RWPE2 (cell line): ENCODE measurements at regions not wholly inside any gene's neighbourhood (a gene's known extent, or its start where the extent isn't known, plus 50 kb on each side); places are given as distances from the start of the nearest gene placed in this dataset.

Experiments used
- ATAC-seq: fragments of 200-7000 bp; cut with Tn5 transposase; 3 replicates; pipeline ENCODE4 v1.9.1; 2021; ENCODE audit warnings: low read depth
- DNase-seq: peaks from one replicate; pipeline ENCODE4 v3.0.0-alpha.2; 2020; ENCODE audit warnings: low spot score
- H3K27ac ChIP-seq: fragments of 450-650 bp; 2 replicates; pipeline ENCODE4 v1.5.1; 2017; ENCODE audit warnings: mild to moderate bottlenecking; ENCODE audit not compliant: poor library complexity, severe bottlenecking
- H3K27me3 ChIP-seq: fragments of 250-450 bp; sonication (Bioruptor Pico); 2 replicates; pipeline ENCODE4 v1.5.1; 2021; ENCODE audit warnings: mild to moderate bottlenecking, moderate library complexity; ENCODE audit not compliant: insufficient read depth, poor library complexity, severe bottlenecking
- H3K36me3 ChIP-seq: fragments of 250-450 bp; sonication (Bioruptor Pico); 2 replicates; pipeline ENCODE4 v1.5.1; 2020; ENCODE audit warnings: low read depth, mild to moderate bottlenecking, moderate library complexity
- H3K4me1 ChIP-seq: fragments of 250-450 bp; sonication (Bioruptor Pico); 2 replicates; pipeline ENCODE4 v1.5.1; 2021; ENCODE audit warnings: mild to moderate bottlenecking, moderate library complexity; ENCODE audit not compliant: insufficient read depth, poor library complexity, severe bottlenecking
- H3K4me3 ChIP-seq: fragments of 250-450 bp; sonication (Bioruptor Pico); 2 replicates; pipeline ENCODE4 v1.5.1; 2021; ENCODE audit warnings: mild to moderate bottlenecking, moderate library complexity; ENCODE audit not compliant: severe bottlenecking
- H3K9me3 ChIP-seq: fragments of 250-450 bp; sonication (Bioruptor Pico); 2 replicates; pipeline ENCODE4 v1.5.1; 2021; ENCODE audit warnings: mild to moderate bottlenecking, moderate library complexity; ENCODE audit not compliant: severe bottlenecking
- CTCF ChIP-seq: fragments of 450-650 bp; IDR thresholded peaks from one replicate; pipeline ENCODE4 v1.5.1; 2017; ENCODE audit warnings: mild to moderate bottlenecking, moderate library complexity; ENCODE audit not compliant: poor library complexity, severe bottlenecking

GRCh38 chr5:96142184-96142781 lies 180.6 kb upstream of the ELL2 start:
- no peak overlapping the region for H3K4me3 ChIP-seq
- no peak for DNase-seq
- TF ChIP-seq CTCF, result no peak
- no peaks in the 10 kb centered on the region for H3K36me3 ChIP-seq
- H3K27me3 ChIP-seq, result no peaks in the 10 kb centered on the region
- no peak for ATAC-seq
- peak overlapping the region; percentile 51 for H3K27ac ChIP-seq
- no peaks in the 10 kb centered on the region for H3K9me3 ChIP-seq
- peaks cover 32% of the 10 kb centered on the region for H3K4me1 ChIP-seq

- ATAC-seq (peak; percentile 79), DNase-seq (no peak)
- TF ChIP-seq CTCF, result no peak
- Histone ChIP-seq H3K4me1 (peaks cover 32% of the 10 kb centered on the region), H3K4me3 (no peak overlapping the region), H3K27me3 (no peaks in the 10 kb centered on the region), H3K27ac (peak overlapping the region; percentile 51), H3K9me3 (no peaks in the 10 kb centered on the region), H3K36me3 (no peaks in the 10 kb centered on the region)
These were observed 180.1 kb upstream of the ELL2 start for GRCh38 chr5:96141749-96142148.

- no peaks in the 10 kb centered on the region for H3K27me3 ChIP-seq
- DNase-seq (no peak), ATAC-seq (no peak)
- no peaks in the 10 kb centered on the region for H3K9me3 ChIP-seq
- H3K4me1 ChIP-seq, result peaks cover 32% of the 10 kb centered on the region
- no peak overlapping the region for H3K27ac ChIP-seq
- no peaks in the 10 kb centered on the region for H3K36me3 ChIP-seq
- no peak overlapping the region for H3K4me3 ChIP-seq
- no peak for TF ChIP-seq CTCF
These were observed 178.8 kb upstream of the ELL2 start for GRCh38 chr5:96140496-96140895.

- peaks cover 32% of the 10 kb centered on the region for H3K4me1 ChIP-seq
- no peak overlapping the region for H3K27ac ChIP-seq
- no peaks in the 10 kb centered on the region for H3K36me3 ChIP-seq
- H3K9me3 ChIP-seq, result no peaks in the 10 kb centered on the region
- TF ChIP-seq CTCF, result no peak
- no peak overlapping the region for H3K4me3 ChIP-seq
- ATAC-seq (no peak), DNase-seq (no peak)
- H3K27me3 ChIP-seq, result no peaks in the 10 kb centered on the region
These were observed 178.4 kb upstream of the ELL2 start for GRCh38 chr5:96140084-96140483.

- no peak for ATAC-seq
- H3K27ac ChIP-seq, result no peak overlapping the region
- H3K4me3 ChIP-seq, result no peak overlapping the region
- no peak for TF ChIP-seq CTCF
- DNase-seq, result no peak
- no peaks in the 10 kb centered on the region for H3K27me3 ChIP-seq
- H3K9me3 ChIP-seq, result no peaks in the 10 kb centered on the region
- H3K4me1 ChIP-seq, result peaks cover 4% of the 10 kb centered on the region
- no peaks in the 10 kb centered on the region for H3K36me3 ChIP-seq
These were observed 173.2 kb upstream of the ELL2 start for GRCh38 chr5:96134886-96135285.
